Common myeloid progenitor, CD34-positive (primary cell): ENCODE measurements at regions not wholly inside any gene's neighbourhood (a gene's known extent, or its start where the extent isn't known, plus 50 kb on each side); places are given as distances from the start of the nearest gene placed in this dataset.
A peak's percentile ranks its signal among the peaks of the same experiment; 100 is the strongest.

Experiments used
- CTCF ChIA-PET: fragments of 350-600 bp; sonication (Branson Sonifier 250); formaldehyde crosslinking; loops from one replicate; lab custom pipeline; 2021; ENCODE audit warnings: antibody characterized with exemption; lab: Charles Lee
- POLR2A ChIA-PET: fragments of 350-600 bp; sonication (Branson Sonifier 250); formaldehyde crosslinking; loops from one replicate; lab custom pipeline; 2021; ENCODE audit warnings: antibody characterized with exemption; lab: Charles Lee
- DNase-seq, 3 donors: peaks; one replicate each; pipeline versions ENCODE4 v3.0.0 to v3.0.0-alpha.2; 2013
- H3K27ac ChIP-seq, 2 experiments: 1 replicate in 1 of 2; 2 replicates in 1 of 2; pipeline ENCODE4 v1.7.0; 2013; ENCODE audit warnings: inconsistent platforms in 2 of 2, low read length in 2 of 2, mild to moderate bottlenecking in 2 of 2, low read depth in 1 of 2, moderate library complexity in 1 of 2; ENCODE audit not compliant: severe bottlenecking in 2 of 2, insufficient read depth in 1 of 2, poor library complexity in 1 of 2
- H3K27me3 ChIP-seq, 5 experiments: replicated peaks in 2 of 5; 1 replicate in 3 of 5; 2 replicates in 2 of 5; pipeline versions ENCODE4 v1.6.1 to v1.7.0; 2013; ENCODE audit warnings: low read length in 4 of 5, mild to moderate bottlenecking in 2 of 5, moderate library complexity in 2 of 5, inconsistent platforms in 1 of 5; ENCODE audit not compliant: insufficient read depth in 5 of 5, control insufficient read depth in 4 of 5
- H3K36me3 ChIP-seq, 4 experiments: 1 replicate in 2 of 4; 2 replicates in 2 of 4; pipeline versions ENCODE4 v1.6.1 to v1.7.0; 2013; ENCODE audit warnings: low read length in 3 of 4, control low read depth in 1 of 4, mild to moderate bottlenecking in 1 of 4; ENCODE audit not compliant: control insufficient read depth in 4 of 4, insufficient read depth in 4 of 4
- H3K4me1 ChIP-seq, 4 experiments: 1 replicate in 3 of 4; 2 replicates in 1 of 4; pipeline versions ENCODE4 v1.6.1 to v1.7.1; 2013; ENCODE audit warnings: low read length in 3 of 4, mild to moderate bottlenecking in 3 of 4, control low read depth in 1 of 4, inconsistent platforms in 1 of 4, moderate library complexity in 1 of 4; ENCODE audit not compliant: control insufficient read depth in 4 of 4, insufficient read depth in 4 of 4; ENCODE audit errors: control extremely low read depth in 1 of 4
- H3K4me3 ChIP-seq, 7 experiments: 1 replicate in 4 of 7; 2 replicates in 3 of 7; pipeline versions ENCODE4 v1.5.1 to v1.7.0; 2013; ENCODE audit warnings: mild to moderate bottlenecking in 7 of 7, low read length in 6 of 7, moderate library complexity in 6 of 7, inconsistent platforms in 2 of 7, low read depth in 2 of 7, control low read depth in 1 of 7; ENCODE audit not compliant: insufficient read depth in 4 of 7, control insufficient read depth in 1 of 7; ENCODE audit errors: extremely low read depth in 1 of 7
- H3K9me3 ChIP-seq, 5 experiments: 1 replicate in 4 of 5; 2 replicates in 1 of 5; pipeline versions ENCODE4 v1.6.1 to v1.7.1; 2013; ENCODE audit warnings: low read length in 4 of 5, mild to moderate bottlenecking in 2 of 5, inconsistent platforms in 1 of 5, low read depth in 1 of 5, moderate library complexity in 1 of 5; ENCODE audit not compliant: control insufficient read depth in 4 of 5, insufficient read depth in 2 of 5; ENCODE audit errors: control extremely low read depth in 1 of 5
- WGBS: methylation state at CpG from one replicate; pipeline ENCODE4 v1.1.5; 2013; ENCODE audit not compliant: insufficient coverage; 5-methylcytosine and 5-hydroxymethylcytosine counted together

DNA sequence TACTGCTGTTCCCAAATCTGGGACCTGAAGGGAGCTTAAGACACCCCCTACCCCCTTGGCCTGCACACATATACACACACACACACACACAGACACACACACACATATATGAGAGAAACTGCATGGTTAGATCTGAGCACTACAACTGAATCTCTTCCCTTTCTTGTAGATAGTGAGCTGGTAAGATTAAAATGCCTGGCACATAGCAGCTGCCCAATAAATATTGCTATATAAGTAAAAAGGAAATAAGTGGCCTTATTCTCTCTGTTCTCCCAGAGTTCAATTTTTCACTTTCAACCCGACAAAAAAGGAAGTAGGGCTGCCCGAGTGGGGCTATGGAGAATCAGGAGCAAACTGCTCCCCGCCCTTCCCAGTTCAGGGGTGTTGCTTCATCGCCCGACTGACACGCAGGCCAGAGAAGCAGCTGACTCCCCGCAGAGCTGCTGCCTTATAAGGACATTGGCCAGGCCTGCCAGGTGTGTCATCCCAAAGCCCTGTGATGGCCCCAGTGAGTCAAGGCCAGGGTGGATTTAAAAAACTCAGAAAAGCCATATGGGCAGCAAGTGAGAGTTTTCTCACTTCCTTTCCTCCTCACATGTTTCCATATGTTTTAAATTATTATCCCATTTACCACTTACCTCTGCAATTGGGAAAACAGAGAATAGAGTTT, 106.5 kb upstream of the SLC44A3 start:
- Histone ChIP-seq H3K4me3 (no peak overlapping the region), H3K9me3 (no peaks in the 10 kb centered on the region), H3K27ac (no peak overlapping the region), H3K27me3 (no peaks in the 10 kb centered on the region), H3K4me1 (peaks cover 5 to 48% (median 26%) of the 10 kb centered on the region in 4 experiments), H3K36me3 (no peaks in the 10 kb centered on the region)
- peak; percentile 58 to 70 (median 70) for DNase-seq
- CTCF ChIA-PET: interaction anchor here (0.9 to 1.7 kb wide), 8 partner anchors 10 to 234 kb away, joined by 3 to 5 read pairs (median 4); no protein-coding TSS in a partner anchor
- 12% methylated on average over 7 of the region's 7 CpGs for WGBS
- POLR2A ChIA-PET: interaction anchor here (0.6 kb wide), 1 partner anchor 185 kb away, joined by 3 read pairs; no protein-coding TSS in a partner anchor

GRCh38 chr1:94709891-94710581, 110.1 kb upstream of the SLC44A3 start:
- no peak overlapping the region for H3K4me3 ChIP-seq
- ChIA-PET POLR2A (interaction anchor here (0.6 kb wide), 1 partner anchor 89 kb away, joined by 3 read pairs; no protein-coding TSS in a partner anchor), CTCF (interaction anchor here (1.2 to 1.5 kb wide), 2 partner anchors 11 to 23 kb away, joined by 3 to 4 read pairs; no protein-coding TSS in a partner anchor)
- peaks cover 0 to 32% (median 16%) of the 10 kb centered on the region in 4 experiments for H3K4me1 ChIP-seq
- H3K27ac ChIP-seq: no peak overlapping the region
- no peaks in the 10 kb centered on the region for H3K36me3 ChIP-seq
- no peak for DNase-seq
- 75% methylated on average over 6 of the region's 8 CpGs for WGBS
- H3K9me3 ChIP-seq: no peaks in the 10 kb centered on the region
- H3K27me3 ChIP-seq: no peaks in the 10 kb centered on the region

- no peak for DNase-seq
- WGBS: 81% methylated on average over 7 of the region's 8 CpGs
- H3K9me3 ChIP-seq: no peaks in the 10 kb centered on the region
- ChIA-PET CTCF (interaction anchor here (1.1 kb wide), 1 partner anchor 12 kb away, joined by 3 read pairs; no protein-coding TSS in a partner anchor), POLR2A (no interaction called here)
- H3K4me1 ChIP-seq: peaks cover 0 to 26% (median 12%) of the 10 kb centered on the region in 4 experiments
- H3K36me3 ChIP-seq: no peaks in the 10 kb centered on the region
- H3K4me3 ChIP-seq: no peak overlapping the region
- no peak overlapping the region for H3K27ac ChIP-seq
- no peaks in the 10 kb centered on the region for H3K27me3 ChIP-seq
Measured at GRCh38 chr1:94708811-94709210, 111.3 kb upstream of the SLC44A3 start.

DNA sequence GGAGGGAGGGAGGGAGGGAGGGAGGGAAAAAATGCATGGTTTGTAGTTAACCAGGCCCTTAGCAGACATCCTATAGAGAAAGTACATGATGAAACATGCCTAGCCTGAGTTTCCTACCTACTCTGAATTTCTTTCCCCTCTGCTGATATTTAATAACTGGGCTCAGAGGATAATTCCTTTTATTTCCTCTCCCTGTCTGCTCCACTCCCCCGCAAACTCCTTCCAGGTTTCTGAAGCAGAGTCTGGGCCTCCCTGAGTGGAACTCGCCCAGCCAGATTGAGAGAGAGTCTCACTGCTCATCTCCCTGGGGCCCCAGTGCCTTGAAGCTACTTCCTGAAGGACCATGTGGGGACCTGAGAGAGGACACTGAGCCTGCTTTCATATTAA, 111.9 kb upstream of the SLC44A3 start:
- no peaks in the 10 kb centered on the region for H3K9me3 ChIP-seq
- DNase-seq: no peak
- no peak overlapping the region for H3K4me3 ChIP-seq
- CTCF ChIA-PET: no interaction called here
- no peaks in the 10 kb centered on the region for H3K36me3 ChIP-seq
- H3K4me1 ChIP-seq: peaks cover 0 to 21% (median 8%) of the 10 kb centered on the region in 4 experiments
- POLR2A ChIA-PET: no interaction called here
- WGBS: 86% methylated on average over 2 of the region's 2 CpGs
- H3K27me3 ChIP-seq: no peaks in the 10 kb centered on the region
- H3K27ac ChIP-seq: no peak overlapping the region

- Histone ChIP-seq H3K9me3 (no peaks in the 10 kb centered on the region), H3K4me1 (peaks cover 0 to 16% (median 7%) of the 10 kb centered on the region in 4 experiments), H3K36me3 (no peaks in the 10 kb centered on the region), H3K27ac (no peak overlapping the region), H3K4me3 (no peak overlapping the region), H3K27me3 (no peaks in the 10 kb centered on the region)
- no peak for DNase-seq
- 100% methylated on average over 11 of the region's 13 CpGs for WGBS
- CTCF ChIA-PET: interaction anchor here (1.2 kb wide), 1 partner anchor 10 kb away, joined by 3 read pairs; no protein-coding TSS in a partner anchor
- POLR2A ChIA-PET: no interaction called here
Measured at GRCh38 chr1:94707321-94708298, 112.5 kb upstream of the SLC44A3 start.

- no peaks in the 10 kb centered on the region for H3K9me3 ChIP-seq
- POLR2A ChIA-PET: no interaction called here
- no peak overlapping the region for H3K4me3 ChIP-seq
- DNase-seq: no peak
- CTCF ChIA-PET: no interaction called here
- H3K36me3 ChIP-seq: no peaks in the 10 kb centered on the region
- no peaks in the 10 kb centered on the region for H3K27me3 ChIP-seq
- WGBS: 100% methylated on average over 1 of the region's 1 CpG
- H3K27ac ChIP-seq: no peak overlapping the region
- peaks cover 0 to 8% (median 5%) of the 10 kb centered on the region in 4 experiments for H3K4me1 ChIP-seq
Measured at GRCh38 chr1:94702442-94702815, 117.7 kb upstream of the SLC44A3 start.
